ENCODE measurements at regions not wholly inside any gene's neighbourhood (a gene's known extent, or its start where the extent isn't known, plus 50 kb on each side); places are given as distances from the start of the nearest gene placed in this dataset.

DNA sequence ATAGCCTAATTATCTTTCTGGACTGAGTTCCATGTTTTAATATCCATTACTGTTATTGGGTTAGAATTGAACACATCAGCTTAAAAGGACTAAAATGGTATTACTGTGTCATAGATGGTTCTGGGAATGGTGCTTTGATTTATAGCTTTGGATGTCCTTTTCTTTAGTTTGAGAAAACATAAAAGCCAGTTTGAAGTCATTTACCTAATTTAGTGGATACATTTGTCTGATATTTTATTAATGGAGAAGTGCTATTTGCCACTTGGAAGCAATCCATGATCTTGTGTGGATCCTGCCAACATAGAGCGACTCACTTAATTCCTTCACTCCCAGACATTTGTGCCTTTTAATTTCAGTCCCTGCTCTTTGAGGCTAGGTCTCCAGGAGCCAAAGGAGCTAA, 212.4 kb upstream of the PACRGL start:
- intact Hi-C loops (cut with micrococcal nuclease) = no loop called here
- FAIRE-seq (no peak), DNase-seq (ENCODE audit: low read depth, low spot score) (no peak)
- BruUV-seq (replicated peaks) = no TSS peak
- Histone ChIP-seq H3K9ac (replicated peaks; ENCODE audit: extremely low read depth, insufficient read depth, low read length) (no peak overlapping the region), H3K27ac (ENCODE audit: insufficient read depth, low read depth, low read length) (no peak overlapping the region), H4K20me1 (replicated peaks; ENCODE audit: control insufficient read depth, extremely low read depth, insufficient read depth, low read length) (no peaks in the 10 kb centered on the region), H3K9me3 (replicated peaks; ENCODE audit: control insufficient read depth, insufficient read depth, low read length) (no peaks in the 10 kb centered on the region), H2AFZ (ENCODE audit: low read depth, low read length) (no peak overlapping the region), H3K79me2 (ENCODE audit: control insufficient read depth, insufficient read depth, low read length) (no peaks in the 10 kb centered on the region), H3K4me2 (ENCODE audit: insufficient read depth, low read length) (no peak overlapping the region), H3K4me1 (ENCODE audit: control insufficient read depth, extremely low read depth, insufficient read depth, low read length) (no peaks in the 10 kb centered on the region), H3K9me1 (replicated peaks; ENCODE audit: control insufficient read depth, extremely low read depth, insufficient read depth, low read length) (no peaks in the 10 kb centered on the region), H3K27me3 (ENCODE audit: control insufficient read depth in 2 of 2, insufficient read depth in 2 of 2, low read length in 2 of 2) (no peaks in the 10 kb centered on the region), H3K4me3 (replicated peaks in 1 of 3; ENCODE audit: insufficient read depth in 1 of 3, low read depth in 1 of 3, low read length in 3 of 3) (no peak overlapping the region), H3K36me3 (ENCODE audit: control insufficient read depth in 2 of 2, extremely low read depth in 1 of 2, insufficient read depth in 2 of 2, low read length in 2 of 2) (no peaks in the 10 kb centered on the region)
- dilution Hi-C loops (cut with MboI; ENCODE audit: extremely low pct_ligation_motif_present, low sequenced_read_pairs) = no loop called here
- TF ChIP-seq EZH2 (IDR thresholded peaks at IDR 0.05; ENCODE audit: borderline replicate concordance, low read depth, low read length, severe bottlenecking) (no peak), MYC (IDR thresholded peaks at IDR 0.05; ENCODE audit: low read depth, low read length) (no peak), POLR2AphosphoS5 (IDR thresholded peaks at IDR 0.05; ENCODE audit: insufficient read depth, low read depth, low read length) (no peak), GATA2 (IDR thresholded peaks at IDR 0.05; ENCODE audit: insufficient read depth, insufficient read length, low read depth, low read length) (no peak), FOS (IDR thresholded peaks at IDR 0.05; ENCODE audit: borderline replicate concordance, insufficient read depth, low read length) (no peak), POLR2A (IDR thresholded peaks at IDR 0.05; ENCODE audit: low read depth, low read length) (no peak), JUN (IDR thresholded peaks at IDR 0.05; ENCODE audit: borderline replicate concordance, insufficient read depth, insufficient read length, low read depth) (no peak)
- TF ChIP-seq, protein P1, sequence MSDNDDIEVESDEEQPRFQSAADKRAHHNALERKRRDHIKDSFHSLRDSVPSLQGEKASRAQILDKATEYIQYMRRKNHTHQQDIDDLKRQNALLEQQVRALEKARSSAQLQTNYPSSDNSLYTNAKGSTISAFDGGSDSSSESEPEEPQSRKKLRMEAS (IDR thresholded peaks at IDR 0.05; ENCODE audit: insufficient read depth, insufficient read length) = no peak
- TF ChIP-seq, protein P2, sequence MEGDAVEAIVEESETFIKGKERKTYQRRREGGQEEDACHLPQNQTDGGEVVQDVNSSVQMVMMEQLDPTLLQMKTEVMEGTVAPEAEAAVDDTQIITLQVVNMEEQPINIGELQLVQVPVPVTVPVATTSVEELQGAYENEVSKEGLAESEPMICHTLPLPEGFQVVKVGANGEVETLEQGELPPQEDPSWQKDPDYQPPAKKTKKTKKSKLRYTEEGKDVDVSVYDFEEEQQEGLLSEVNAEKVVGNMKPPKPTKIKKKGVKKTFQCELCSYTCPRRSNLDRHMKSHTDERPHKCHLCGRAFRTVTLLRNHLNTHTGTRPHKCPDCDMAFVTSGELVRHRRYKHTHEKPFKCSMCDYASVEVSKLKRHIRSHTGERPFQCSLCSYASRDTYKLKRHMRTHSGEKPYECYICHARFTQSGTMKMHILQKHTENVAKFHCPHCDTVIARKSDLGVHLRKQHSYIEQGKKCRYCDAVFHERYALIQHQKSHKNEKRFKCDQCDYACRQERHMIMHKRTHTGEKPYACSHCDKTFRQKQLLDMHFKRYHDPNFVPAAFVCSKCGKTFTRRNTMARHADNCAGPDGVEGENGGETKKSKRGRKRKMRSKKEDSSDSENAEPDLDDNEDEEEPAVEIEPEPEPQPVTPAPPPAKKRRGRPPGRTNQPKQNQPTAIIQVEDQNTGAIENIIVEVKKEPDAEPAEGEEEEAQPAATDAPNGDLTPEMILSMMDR (IDR thresholded peaks at IDR 0.05; ENCODE audit: extremely low read depth in 1 of 2, insufficient read depth in 1 of 2, low read depth in 1 of 2, low read length in 2 of 2) = no peak
- POLR2A ChIA-PET = no interaction called here
- CTCF ChIA-PET = interaction anchor here (1.1 to 1.4 kb wide), 3 partner anchors 20 to 57 kb away, joined by 3 to 6 read pairs (median 3); no protein-coding TSS in a partner anchor

Measured in endothelial cell of umbilical vein (primary cell).